ENCODE measurements at regions not wholly inside any gene's neighbourhood (a gene's known extent, or its start where the extent isn't known, plus 50 kb on each side); places are given as distances from the start of the nearest gene placed in this dataset.

DNA sequence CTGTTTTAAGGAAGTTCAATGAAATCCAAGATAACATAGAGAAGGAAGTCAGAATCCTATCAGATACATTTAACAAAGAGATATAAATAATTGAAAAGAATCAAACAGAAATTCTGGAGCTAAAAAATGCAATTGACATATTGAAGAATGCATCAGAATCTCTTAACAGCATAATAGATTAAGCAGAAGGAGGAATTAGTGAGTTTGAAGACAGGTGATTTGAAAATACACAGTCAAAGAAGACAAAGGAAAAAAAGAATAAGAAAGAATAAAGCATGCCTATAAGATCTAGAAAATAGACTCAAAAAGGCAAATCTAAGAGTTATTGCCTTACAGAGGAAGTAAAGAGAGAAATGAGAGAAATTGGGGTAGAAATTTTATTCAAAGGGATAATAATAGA is 204.1 kb downstream of the SS18 start:
- no peak for TF ChIP-seq CTCF (conservative IDR thresholded peaks at IDR 0.05; ENCODE audit: low read length)
- TF ChIP-seq EZH2phosphoT487 (IDR thresholded peaks at IDR 0.05; ENCODE audit: borderline replicate concordance): no peak

All from Loucy (cell line).